ENCODE measurements at regions not wholly inside any gene's neighbourhood (a gene's known extent, or its start where the extent isn't known, plus 50 kb on each side); places are given as distances from the start of the nearest gene placed in this dataset.

DNA sequence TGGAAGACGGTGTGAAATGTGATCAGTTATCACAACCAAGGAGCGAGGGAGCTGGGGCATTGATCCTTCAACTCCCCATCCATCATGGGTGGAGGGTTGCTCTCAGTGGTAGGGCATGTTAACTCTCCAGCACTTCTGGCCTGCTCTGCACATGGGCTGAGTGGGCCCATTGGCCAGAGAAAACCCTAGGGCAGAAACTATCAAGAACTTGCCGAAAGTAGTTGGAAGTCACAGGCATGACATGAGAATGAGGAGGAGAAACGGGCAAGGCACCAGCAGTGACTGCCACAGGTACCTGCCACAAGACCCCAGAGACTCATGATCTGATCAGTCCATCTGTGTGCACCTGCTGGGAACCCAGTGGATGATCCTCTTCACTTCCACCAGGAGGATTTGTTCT, 50.9 kb upstream of the CXCL14 start:
- no peaks in the 10 kb centered on the region for H3K79me2 ChIP-seq
- no peak overlapping the region for H3K4me2 ChIP-seq (ENCODE audit: low read length)
- H3K27me3 ChIP-seq (ENCODE audit: control insufficient read depth, insufficient read depth, low read length): no peaks in the 10 kb centered on the region
- H3K4me1 ChIP-seq: no peaks in the 10 kb centered on the region
- TF ChIP-seq, protein P1, sequence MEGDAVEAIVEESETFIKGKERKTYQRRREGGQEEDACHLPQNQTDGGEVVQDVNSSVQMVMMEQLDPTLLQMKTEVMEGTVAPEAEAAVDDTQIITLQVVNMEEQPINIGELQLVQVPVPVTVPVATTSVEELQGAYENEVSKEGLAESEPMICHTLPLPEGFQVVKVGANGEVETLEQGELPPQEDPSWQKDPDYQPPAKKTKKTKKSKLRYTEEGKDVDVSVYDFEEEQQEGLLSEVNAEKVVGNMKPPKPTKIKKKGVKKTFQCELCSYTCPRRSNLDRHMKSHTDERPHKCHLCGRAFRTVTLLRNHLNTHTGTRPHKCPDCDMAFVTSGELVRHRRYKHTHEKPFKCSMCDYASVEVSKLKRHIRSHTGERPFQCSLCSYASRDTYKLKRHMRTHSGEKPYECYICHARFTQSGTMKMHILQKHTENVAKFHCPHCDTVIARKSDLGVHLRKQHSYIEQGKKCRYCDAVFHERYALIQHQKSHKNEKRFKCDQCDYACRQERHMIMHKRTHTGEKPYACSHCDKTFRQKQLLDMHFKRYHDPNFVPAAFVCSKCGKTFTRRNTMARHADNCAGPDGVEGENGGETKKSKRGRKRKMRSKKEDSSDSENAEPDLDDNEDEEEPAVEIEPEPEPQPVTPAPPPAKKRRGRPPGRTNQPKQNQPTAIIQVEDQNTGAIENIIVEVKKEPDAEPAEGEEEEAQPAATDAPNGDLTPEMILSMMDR (IDR thresholded peaks at IDR 0.05): no peak
- no peaks in the 10 kb centered on the region for H3K9me3 ChIP-seq (ENCODE audit: control insufficient read depth, low read length)
- no peak overlapping the region for H3K27ac ChIP-seq
- H3K4me3 ChIP-seq (ENCODE audit: low read depth, low read length): no peak overlapping the region
- H3K9ac ChIP-seq: no peak overlapping the region
- no peaks in the 10 kb centered on the region for H3K36me3 ChIP-seq (ENCODE audit: control insufficient read depth, insufficient read depth, low read length)
- no peak overlapping the region for H2AFZ ChIP-seq

DNA sequence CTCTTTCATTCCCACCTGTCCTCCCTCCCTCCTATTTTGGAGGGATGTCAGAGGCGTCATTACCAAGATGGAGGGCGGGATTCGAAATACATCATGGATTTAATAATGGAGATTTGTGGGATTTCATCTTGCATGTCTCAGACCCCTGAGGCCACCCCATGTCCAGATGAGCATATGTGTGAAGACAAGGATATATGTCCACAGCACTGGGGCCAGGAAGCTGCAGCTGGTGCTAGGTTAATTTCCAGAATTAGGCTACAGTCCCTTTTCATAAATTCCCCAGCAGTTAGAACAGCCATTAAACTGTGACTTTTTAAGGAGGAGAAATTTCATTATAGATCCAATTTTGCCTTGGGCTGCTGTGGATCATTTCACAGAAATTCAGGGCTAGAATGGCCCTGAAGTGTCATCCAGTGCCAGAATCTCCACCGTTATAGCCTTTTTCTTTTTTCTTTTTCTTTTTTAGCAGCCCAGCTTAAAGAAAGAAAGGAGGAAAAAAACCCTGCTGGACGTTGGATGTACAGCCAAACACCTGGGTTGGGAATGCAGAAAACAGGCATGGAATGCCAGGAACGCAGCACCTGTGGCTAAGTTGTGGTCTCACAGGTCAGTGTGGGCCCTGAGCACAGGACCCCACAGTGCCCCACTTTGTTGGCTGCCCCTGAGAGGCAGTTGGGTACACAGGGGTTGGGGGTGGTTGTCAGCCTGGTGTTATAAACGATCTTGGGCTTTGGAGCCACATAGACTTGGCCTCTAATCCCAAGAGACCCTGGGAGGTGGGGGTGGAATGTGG, 50.2 kb upstream of the CXCL14 start:
- Histone ChIP-seq H3K36me3 (ENCODE audit: control insufficient read depth, insufficient read depth, low read length) (no peaks in the 10 kb centered on the region), H3K9ac (no peak overlapping the region), H3K4me2 (ENCODE audit: low read length) (no peak overlapping the region), H3K4me3 (ENCODE audit: low read depth, low read length) (no peak overlapping the region), H3K4me1 (no peaks in the 10 kb centered on the region), H3K9me3 (ENCODE audit: control insufficient read depth, low read length) (no peaks in the 10 kb centered on the region), H3K79me2 (no peaks in the 10 kb centered on the region), H2AFZ (no peak overlapping the region), H3K27me3 (ENCODE audit: control insufficient read depth, insufficient read depth, low read length) (no peaks in the 10 kb centered on the region), H3K27ac (no peak overlapping the region)
- TF ChIP-seq, protein P1 (IDR thresholded peaks at IDR 0.05): no peak

Measured in parathyroid adenoma (tissue), 2 donors.